ENCODE measurements at regions not wholly inside any gene's neighbourhood (a gene's known extent, or its start where the extent isn't known, plus 50 kb on each side); places are given as distances from the start of the nearest gene placed in this dataset.

- no peak overlapping the region for H3K4me2 ChIP-seq (ENCODE audit: low read length)
- no peaks in the 10 kb centered on the region for H3K79me2 ChIP-seq (ENCODE audit: control insufficient read depth, insufficient read depth, low read length)
- no peaks in the 10 kb centered on the region for H3K27me3 ChIP-seq (ENCODE audit: insufficient read depth, low read length, poor library complexity)
- no peak overlapping the region for H3K9ac ChIP-seq (ENCODE audit: low read length)
- H3K4me1 ChIP-seq (ENCODE audit: control insufficient read depth, low read depth, low read length): peaks cover 10% of the 10 kb centered on the region
- no peak overlapping the region for H4K8ac ChIP-seq (ENCODE audit: low read depth, low read length)
- no CpG with 5 or more reads among the region's 3 CpGs for WGBS (ENCODE audit: extremely low coverage, insufficient coverage, low lambda C conversion rate)
- no peak overlapping the region for H3K18ac ChIP-seq (ENCODE audit: low read length)
- no peak overlapping the region for H3K4me3 ChIP-seq (ENCODE audit: low read length)
- no peak overlapping the region for H2AK5ac ChIP-seq (ENCODE audit: low read length)
- no peak for DNase-seq
- H2BK120ac ChIP-seq (ENCODE audit: low read depth, low read length): no peak overlapping the region
- H4K5ac ChIP-seq (ENCODE audit: low read length): no peak overlapping the region
- no peaks in the 10 kb centered on the region for H3K79me1 ChIP-seq (ENCODE audit: low read length)
- no peak overlapping the region for H3K27ac ChIP-seq (ENCODE audit: low read depth, low read length)
- no peaks in the 10 kb centered on the region for H3K36me3 ChIP-seq (ENCODE audit: control insufficient read depth, insufficient read depth, low read length)
- no peak overlapping the region for H3K56ac ChIP-seq (ENCODE audit: low read length)
- no peak overlapping the region for H2BK5ac ChIP-seq (ENCODE audit: low read length)
- no peak overlapping the region for H3K4ac ChIP-seq (ENCODE audit: low read depth, low read length)
- H2BK15ac ChIP-seq (replicated peaks; ENCODE audit: low read depth): no peak overlapping the region
- no peak overlapping the region for H3K23ac ChIP-seq (ENCODE audit: low read length)
Observed at GRCh38 chr2:224182498-224182897, 143.4 kb upstream of the SERPINE2 start.

- Histone ChIP-seq H3K9ac (ENCODE audit: low read length) (no peak overlapping the region), H4K5ac (ENCODE audit: low read length) (no peak overlapping the region), H3K27ac (ENCODE audit: low read depth, low read length) (no peak overlapping the region), H2AK5ac (ENCODE audit: low read length) (no peak overlapping the region), H2BK5ac (ENCODE audit: low read length) (no peak overlapping the region), H3K18ac (ENCODE audit: low read length) (no peak overlapping the region), H3K36me3 (ENCODE audit: control insufficient read depth, insufficient read depth, low read length) (no peaks in the 10 kb centered on the region), H2BK120ac (ENCODE audit: low read depth, low read length) (no peak overlapping the region), H3K4me2 (ENCODE audit: low read length) (no peak overlapping the region), H3K79me1 (ENCODE audit: low read length) (no peaks in the 10 kb centered on the region), H4K8ac (ENCODE audit: low read depth, low read length) (no peak overlapping the region), H3K4me1 (ENCODE audit: control insufficient read depth, low read depth, low read length) (peaks cover 10% of the 10 kb centered on the region), H3K4ac (ENCODE audit: low read depth, low read length) (no peak overlapping the region), H3K56ac (ENCODE audit: low read length) (no peak overlapping the region), H3K4me3 (ENCODE audit: low read length) (no peak overlapping the region), H2BK15ac (replicated peaks; ENCODE audit: low read depth) (no peak overlapping the region), H3K23ac (ENCODE audit: low read length) (no peak overlapping the region), H3K79me2 (ENCODE audit: control insufficient read depth, insufficient read depth, low read length) (no peaks in the 10 kb centered on the region), H3K27me3 (ENCODE audit: insufficient read depth, low read length, poor library complexity) (no peaks in the 10 kb centered on the region)
- DNase-seq: no peak
- no CpG with 5 or more reads among the region's 6 CpGs for WGBS (ENCODE audit: extremely low coverage, insufficient coverage, low lambda C conversion rate)
Observed at GRCh38 chr2:224181534-224182155, 142.6 kb upstream of the SERPINE2 start.

GRCh38 chr2:224180810-224181209 is 141.7 kb upstream of the SERPINE2 start:
- no peak overlapping the region for H3K18ac ChIP-seq (ENCODE audit: low read length)
- no peak overlapping the region for H3K4me2 ChIP-seq (ENCODE audit: low read length)
- H4K5ac ChIP-seq (ENCODE audit: low read length): no peak overlapping the region
- H3K4me3 ChIP-seq (ENCODE audit: low read length): no peak overlapping the region
- no peak overlapping the region for H4K8ac ChIP-seq (ENCODE audit: low read depth, low read length)
- no peaks in the 10 kb centered on the region for H3K79me2 ChIP-seq (ENCODE audit: control insufficient read depth, insufficient read depth, low read length)
- H3K27me3 ChIP-seq (ENCODE audit: insufficient read depth, low read length, poor library complexity): no peaks in the 10 kb centered on the region
- peaks cover 4% of the 10 kb centered on the region for H3K4me1 ChIP-seq (ENCODE audit: control insufficient read depth, low read depth, low read length)
- no peak overlapping the region for H3K4ac ChIP-seq (ENCODE audit: low read depth, low read length)
- no peak for DNase-seq
- H2AK5ac ChIP-seq (ENCODE audit: low read length): no peak overlapping the region
- no peaks in the 10 kb centered on the region for H3K79me1 ChIP-seq (ENCODE audit: low read length)
- H2BK120ac ChIP-seq (ENCODE audit: low read depth, low read length): no peak overlapping the region
- no peaks in the 10 kb centered on the region for H3K36me3 ChIP-seq (ENCODE audit: control insufficient read depth, insufficient read depth, low read length)
- no peak overlapping the region for H2BK5ac ChIP-seq (ENCODE audit: low read length)
- no peak overlapping the region for H3K23ac ChIP-seq (ENCODE audit: low read length)
- H3K9ac ChIP-seq (ENCODE audit: low read length): no peak overlapping the region
- H3K56ac ChIP-seq (ENCODE audit: low read length): no peak overlapping the region
- no peak overlapping the region for H3K27ac ChIP-seq (ENCODE audit: low read depth, low read length)
- H2BK15ac ChIP-seq (replicated peaks; ENCODE audit: low read depth): no peak overlapping the region
- no CpG with 5 or more reads among the region's 4 CpGs for WGBS (ENCODE audit: extremely low coverage, insufficient coverage, low lambda C conversion rate)

DNA sequence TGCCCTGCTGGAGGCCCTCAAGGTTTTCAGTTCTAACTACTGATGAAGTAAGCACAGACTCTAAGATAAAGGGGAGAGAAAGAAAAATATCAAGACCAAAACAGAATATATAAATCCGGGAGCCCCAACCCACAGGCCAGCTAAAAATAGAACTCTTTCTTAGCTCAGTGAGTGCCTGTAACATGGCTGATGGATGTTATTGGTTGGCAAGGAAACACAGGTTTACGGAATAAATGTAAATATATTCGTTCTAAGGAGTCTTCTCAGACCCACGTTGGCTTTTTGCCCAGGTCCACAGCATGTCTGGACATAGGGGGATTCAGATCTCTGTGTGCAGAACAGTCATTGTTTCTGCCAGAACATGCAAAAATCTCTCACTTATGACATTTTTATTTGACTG is 139.0 kb upstream of the SERPINE2 start:
- Histone ChIP-seq H3K23ac (ENCODE audit: low read length) (no peak overlapping the region), H3K79me1 (ENCODE audit: low read length) (no peaks in the 10 kb centered on the region), H3K36me3 (ENCODE audit: control insufficient read depth, insufficient read depth, low read length) (no peaks in the 10 kb centered on the region), H3K4me3 (ENCODE audit: low read length) (no peak overlapping the region), H3K27ac (ENCODE audit: low read depth, low read length) (no peak overlapping the region), H2AK5ac (ENCODE audit: low read length) (no peak overlapping the region), H3K79me2 (ENCODE audit: control insufficient read depth, insufficient read depth, low read length) (no peaks in the 10 kb centered on the region), H3K9ac (ENCODE audit: low read length) (no peak overlapping the region), H2BK5ac (ENCODE audit: low read length) (no peak overlapping the region), H2BK15ac (replicated peaks; ENCODE audit: low read depth) (peak overlapping the region; percentile 14), H3K4me1 (ENCODE audit: control insufficient read depth, low read depth, low read length) (no peaks in the 10 kb centered on the region), H3K27me3 (ENCODE audit: insufficient read depth, low read length, poor library complexity) (no peaks in the 10 kb centered on the region), H3K18ac (ENCODE audit: low read length) (no peak overlapping the region), H4K8ac (ENCODE audit: low read depth, low read length) (no peak overlapping the region), H2BK120ac (ENCODE audit: low read depth, low read length) (no peak overlapping the region), H4K5ac (ENCODE audit: low read length) (no peak overlapping the region), H3K4ac (ENCODE audit: low read depth, low read length) (no peak overlapping the region), H3K4me2 (ENCODE audit: low read length) (no peak overlapping the region), H3K56ac (ENCODE audit: low read length) (no peak overlapping the region)
- DNase-seq: no peak
- WGBS (ENCODE audit: extremely low coverage, insufficient coverage, low lambda C conversion rate): no CpG with 5 or more reads among the region's 4 CpGs

DNA sequence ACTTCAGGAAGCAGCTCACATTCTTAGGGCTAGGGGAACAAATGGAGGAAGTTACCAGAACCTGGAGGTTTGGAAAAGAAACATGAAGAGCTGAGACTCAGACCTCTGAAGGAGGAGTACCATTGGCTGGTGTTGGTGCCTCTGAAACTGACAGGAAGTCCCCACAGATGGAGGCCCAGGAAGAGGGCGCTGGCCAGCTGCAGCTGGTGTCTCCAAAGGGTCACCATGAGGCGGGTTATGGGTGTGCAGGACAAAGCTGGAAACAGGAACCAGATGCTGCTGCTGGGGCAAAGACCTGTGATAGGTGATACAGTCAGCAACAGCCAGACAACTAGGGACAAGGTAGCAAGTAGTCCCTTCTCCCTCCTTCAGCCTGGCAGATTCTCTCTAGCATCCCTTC is 136.5 kb upstream of the SERPINE2 start:
- H3K36me3 ChIP-seq (ENCODE audit: control insufficient read depth, insufficient read depth, low read length): no peaks in the 10 kb centered on the region
- H2BK15ac ChIP-seq (replicated peaks; ENCODE audit: low read depth): no peak overlapping the region
- H3K4me3 ChIP-seq (ENCODE audit: low read length): no peak overlapping the region
- no peak overlapping the region for H2AK5ac ChIP-seq (ENCODE audit: low read length)
- H2BK5ac ChIP-seq (ENCODE audit: low read length): no peak overlapping the region
- H3K18ac ChIP-seq (ENCODE audit: low read length): no peak overlapping the region
- no peaks in the 10 kb centered on the region for H3K79me2 ChIP-seq (ENCODE audit: control insufficient read depth, insufficient read depth, low read length)
- no peak overlapping the region for H3K27ac ChIP-seq (ENCODE audit: low read depth, low read length)
- no CpG with 5 or more reads among the region's 2 CpGs for WGBS (ENCODE audit: extremely low coverage, insufficient coverage, low lambda C conversion rate)
- no peak overlapping the region for H4K5ac ChIP-seq (ENCODE audit: low read length)
- H3K9ac ChIP-seq (ENCODE audit: low read length): no peak overlapping the region
- H3K56ac ChIP-seq (ENCODE audit: low read length): peak overlapping the region; percentile 45
- no peak overlapping the region for H3K4ac ChIP-seq (ENCODE audit: low read depth, low read length)
- H3K79me1 ChIP-seq (ENCODE audit: low read length): no peaks in the 10 kb centered on the region
- H3K4me1 ChIP-seq (ENCODE audit: control insufficient read depth, low read depth, low read length): no peaks in the 10 kb centered on the region
- no peak overlapping the region for H2BK120ac ChIP-seq (ENCODE audit: low read depth, low read length)
- no peak overlapping the region for H3K4me2 ChIP-seq (ENCODE audit: low read length)
- no peak overlapping the region for H3K23ac ChIP-seq (ENCODE audit: low read length)
- H4K8ac ChIP-seq (ENCODE audit: low read depth, low read length): no peak overlapping the region
- H3K27me3 ChIP-seq (ENCODE audit: insufficient read depth, low read length, poor library complexity): no peaks in the 10 kb centered on the region
- DNase-seq: no peak

DNA sequence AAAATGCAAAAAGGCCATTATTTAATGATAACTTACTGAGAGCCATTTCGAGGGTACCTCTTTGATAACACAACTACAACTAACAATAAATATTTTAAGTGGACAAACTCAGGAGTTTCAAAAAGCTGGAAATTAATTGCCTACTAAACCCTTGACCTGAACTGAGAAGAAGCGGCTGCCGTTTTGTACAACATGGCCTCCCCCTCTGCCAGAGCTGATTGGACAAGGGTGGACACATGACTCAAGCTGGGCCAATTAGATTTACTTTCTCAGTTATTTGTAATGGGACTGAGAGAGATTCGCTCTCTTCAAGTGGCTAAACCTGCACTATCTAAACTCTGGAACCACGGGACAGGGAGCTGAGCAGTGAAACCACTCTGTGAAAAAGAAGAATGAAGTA is 135.9 kb upstream of the SERPINE2 start:
- H4K5ac ChIP-seq (ENCODE audit: low read length): no peak overlapping the region
- no peak overlapping the region for H3K56ac ChIP-seq (ENCODE audit: low read length)
- H3K27ac ChIP-seq (ENCODE audit: low read depth, low read length): no peak overlapping the region
- no CpG with 5 or more reads among the region's 5 CpGs for WGBS (ENCODE audit: extremely low coverage, insufficient coverage, low lambda C conversion rate)
- no peaks in the 10 kb centered on the region for H3K4me1 ChIP-seq (ENCODE audit: control insufficient read depth, low read depth, low read length)
- no peak overlapping the region for H3K4me2 ChIP-seq (ENCODE audit: low read length)
- no peak overlapping the region for H3K4ac ChIP-seq (ENCODE audit: low read depth, low read length)
- no peak overlapping the region for H2AK5ac ChIP-seq (ENCODE audit: low read length)
- H3K27me3 ChIP-seq (ENCODE audit: insufficient read depth, low read length, poor library complexity): no peaks in the 10 kb centered on the region
- no peak overlapping the region for H3K23ac ChIP-seq (ENCODE audit: low read length)
- H3K79me2 ChIP-seq (ENCODE audit: control insufficient read depth, insufficient read depth, low read length): no peaks in the 10 kb centered on the region
- H2BK15ac ChIP-seq (replicated peaks; ENCODE audit: low read depth): peak overlapping the region; percentile 2
- no peak overlapping the region for H3K9ac ChIP-seq (ENCODE audit: low read length)
- DNase-seq: no peak
- H3K4me3 ChIP-seq (ENCODE audit: low read length): no peak overlapping the region
- H3K79me1 ChIP-seq (ENCODE audit: low read length): no peaks in the 10 kb centered on the region
- H3K18ac ChIP-seq (ENCODE audit: low read length): no peak overlapping the region
- H3K36me3 ChIP-seq (ENCODE audit: control insufficient read depth, insufficient read depth, low read length): no peaks in the 10 kb centered on the region
- no peak overlapping the region for H4K8ac ChIP-seq (ENCODE audit: low read depth, low read length)
- no peak overlapping the region for H2BK120ac ChIP-seq (ENCODE audit: low read depth, low read length)
- H2BK5ac ChIP-seq (ENCODE audit: low read length): no peak overlapping the region
